ENCODE measurements at regions not wholly inside any gene's neighbourhood (a gene's known extent, or its start where the extent isn't known, plus 50 kb on each side); places are given as distances from the start of the nearest gene placed in this dataset.

GRCh38 chr12:74111688-74112360 is 425.8 kb upstream of the ATXN7L3B start:
- no peak for DNase-seq (ENCODE audit: low spot score)

GRCh38 chr12:74119811-74120362 is 417.7 kb upstream of the ATXN7L3B start:
- TF ChIP-seq CTCF (IDR thresholded peaks at IDR 0.05; ENCODE audit: extremely low read depth, insufficient read depth, missing control alignments) = no peak
- in situ Hi-C loops (cut with MboI; ENCODE audit: low pct_unique_long_range_greater_than_20kb, low sequenced_read_pairs, unreplicated experiment) = no loop called here
- DNase-seq (ENCODE audit: low spot score) = no peak

More at GRCh38 chr12:74111688-74112360, 425.8 kb upstream of the ATXN7L3B start:
- in situ Hi-C loops (cut with MboI; ENCODE audit: low pct_unique_long_range_greater_than_20kb, low sequenced_read_pairs, unreplicated experiment) = no loop called here
- peak; percentile 45 for TF ChIP-seq CTCF (IDR thresholded peaks at IDR 0.05; ENCODE audit: extremely low read depth, insufficient read depth, missing control alignments)

- TF ChIP-seq CTCF (IDR thresholded peaks at IDR 0.05; ENCODE audit: extremely low read depth, insufficient read depth, missing control alignments) = no peak
- in situ Hi-C loops (cut with MboI; ENCODE audit: low pct_unique_long_range_greater_than_20kb, low sequenced_read_pairs, unreplicated experiment) = no loop called here
- DNase-seq (ENCODE audit: low spot score) = no peak
Measured at GRCh38 chr12:74120644-74121043, 417.0 kb upstream of the ATXN7L3B start.

- in situ Hi-C loops (cut with MboI; ENCODE audit: low pct_unique_long_range_greater_than_20kb, low sequenced_read_pairs, unreplicated experiment) = no loop called here
- DNase-seq (ENCODE audit: low spot score) = no peak
- no peak for TF ChIP-seq CTCF (IDR thresholded peaks at IDR 0.05; ENCODE audit: extremely low read depth, insufficient read depth, missing control alignments)
Measured at GRCh38 chr12:74129702-74130101, 407.9 kb upstream of the ATXN7L3B start.

GRCh38 chr12:74144396-74144795 is 393.2 kb upstream of the ATXN7L3B start:
- in situ Hi-C loops (cut with MboI; ENCODE audit: low pct_unique_long_range_greater_than_20kb, low sequenced_read_pairs, unreplicated experiment) = no loop called here
- no peak for DNase-seq (ENCODE audit: low spot score)
- TF ChIP-seq CTCF (IDR thresholded peaks at IDR 0.05; ENCODE audit: extremely low read depth, insufficient read depth, missing control alignments) = no peak

- no peak for DNase-seq (ENCODE audit: low spot score)
- in situ Hi-C loops (cut with MboI; ENCODE audit: low pct_unique_long_range_greater_than_20kb, low sequenced_read_pairs, unreplicated experiment) = no loop called here
- no peak for TF ChIP-seq CTCF (IDR thresholded peaks at IDR 0.05; ENCODE audit: extremely low read depth, insufficient read depth, missing control alignments)
Measured at GRCh38 chr12:74145328-74145727, 392.3 kb upstream of the ATXN7L3B start.

All from GM13977 (cell line).